ENCODE measurements at regions not wholly inside any gene's neighbourhood (a gene's known extent, or its start where the extent isn't known, plus 50 kb on each side); places are given as distances from the start of the nearest gene placed in this dataset.

DNA sequence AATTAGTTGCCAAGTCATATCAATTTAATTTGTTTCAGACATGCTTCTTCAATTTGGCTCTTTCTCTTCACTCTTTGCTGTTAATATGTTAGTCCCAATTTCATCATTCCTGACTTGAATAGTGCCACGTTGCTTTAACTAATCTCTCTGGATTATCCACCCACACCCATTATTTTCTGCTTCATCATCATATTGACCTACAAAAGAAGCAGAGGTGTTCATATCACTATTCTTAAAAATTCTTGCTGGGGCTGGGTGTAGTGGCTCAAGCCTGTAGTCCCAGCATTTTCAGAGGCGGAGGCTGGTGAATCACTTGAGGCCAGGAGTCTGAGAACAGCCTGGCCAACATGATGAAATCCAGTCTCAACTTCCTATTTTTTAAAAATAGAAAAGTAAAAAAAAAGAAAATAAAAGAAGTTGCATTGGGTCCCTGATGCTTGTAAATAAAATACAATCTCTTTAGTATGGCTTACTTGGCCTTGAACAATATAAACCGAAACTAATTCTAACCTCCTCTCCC is 65.7 kb upstream of the KCNIP4 start:
- DNase-seq: no peak

DNA sequence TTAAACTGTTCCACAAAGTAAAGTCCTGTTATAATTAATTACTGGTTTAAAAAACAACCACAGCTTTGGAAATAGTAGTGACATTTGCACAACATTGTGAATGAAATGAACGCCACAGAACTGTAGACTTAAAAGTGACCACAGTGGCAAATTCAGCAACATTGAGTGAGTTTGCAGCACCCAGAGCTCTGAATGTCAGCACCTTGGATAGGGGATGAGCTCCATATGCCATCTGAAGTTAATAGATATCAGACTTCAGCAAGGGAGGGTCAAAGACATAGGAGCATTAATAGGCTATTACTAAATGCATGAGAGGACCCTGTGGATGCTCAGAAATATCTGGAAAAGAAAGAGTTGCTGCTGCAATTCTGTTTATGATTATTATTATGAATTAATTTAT is 55.3 kb upstream of the KCNIP4 start:
- no peak for DNase-seq
